Liver (tissue), 8 donors: ENCODE measurements at regions not wholly inside any gene's neighbourhood (a gene's known extent, or its start where the extent isn't known, plus 50 kb on each side); places are given as distances from the start of the nearest gene placed in this dataset.

Experiments
- DNase-seq: peaks from one replicate; pipeline ENCODE4 v3.0.0-alpha.2; 2017; ENCODE audit warnings: low spot score
- H3K27ac ChIP-seq, 2 donors: one replicate each; pipeline ENCODE4 v1.7.0; 2013; ENCODE audit warnings: inconsistent platforms in 2 of 2, low read length in 2 of 2, control low read depth in 1 of 2, low read depth in 1 of 2, mild to moderate bottlenecking in 1 of 2
- H3K27me3 ChIP-seq, 4 donors: one replicate each; pipeline versions ENCODE4 v1.6.1 to v1.7.0; 2013; ENCODE audit warnings: low read length in 3 of 4, inconsistent platforms in 1 of 4, mild to moderate bottlenecking in 1 of 4, moderate library complexity in 1 of 4; ENCODE audit not compliant: control insufficient read depth in 4 of 4, insufficient read depth in 4 of 4
- H3K36me3 ChIP-seq, 4 donors: one replicate each; pipeline versions ENCODE4 v1.6.1 to v1.7.0; 2013; ENCODE audit warnings: low read length in 3 of 4, mild to moderate bottlenecking in 3 of 4, low read depth in 1 of 4, moderate library complexity in 1 of 4; ENCODE audit not compliant: control insufficient read depth in 4 of 4, insufficient read depth in 3 of 4
- H3K4me1 ChIP-seq, 4 donors: one replicate each; pipeline versions ENCODE4 v1.6.1 to v1.7.0; 2013; ENCODE audit warnings: low read length in 3 of 4, mild to moderate bottlenecking in 3 of 4, moderate library complexity in 1 of 4; ENCODE audit not compliant: control insufficient read depth in 4 of 4, insufficient read depth in 4 of 4
- H3K4me3 ChIP-seq, 3 donors: one replicate each; pipeline versions ENCODE4 v1.6.1 to v1.7.0; 2013; ENCODE audit warnings: low read length in 3 of 3, control low read depth in 1 of 3, low read depth in 1 of 3, mild to moderate bottlenecking in 1 of 3
- H3K9ac ChIP-seq, 2 donors: one replicate each; pipeline ENCODE4 v1.7.0; 2013; ENCODE audit warnings: low read length in 2 of 2, mild to moderate bottlenecking in 2 of 2, moderate library complexity in 2 of 2, control low read depth in 1 of 2, low read depth in 1 of 2
- H3K9me3 ChIP-seq, 4 donors: one replicate each; pipeline versions ENCODE4 v1.6.1 to v1.7.0; 2013; ENCODE audit warnings: low read length in 3 of 4; ENCODE audit not compliant: control insufficient read depth in 4 of 4
- ATF3 ChIP-seq: IDR thresholded peaks from 2 replicates; pipeline ENCODE4 v1.6.1; 2016; ENCODE audit warnings: antibody characterized with exemption
- EGR1 ChIP-seq, 2 donors: IDR thresholded peaks; 2 replicates each; pipeline ENCODE4 v1.6.1; 2016 to 2018; ENCODE audit warnings: antibody characterized with exemption in 2 of 2, low read depth in 2 of 2
- FOXA1 ChIP-seq: IDR thresholded peaks from 2 replicates; pipeline ENCODE4 v1.6.1; 2016; ENCODE audit warnings: antibody characterized with exemption
- FOXA2 ChIP-seq: IDR thresholded peaks from 2 replicates; pipeline ENCODE4 v1.6.1; 2016; ENCODE audit warnings: antibody characterized with exemption
- GABPA ChIP-seq, 2 donors: IDR thresholded peaks in 1 of 2; conservative IDR thresholded peaks in 1 of 2; 2 replicates each; pipeline ENCODE4 v1.6.1; 2016; ENCODE audit warnings: antibody characterized with exemption in 2 of 2, mild to moderate bottlenecking in 1 of 2, moderate library complexity in 1 of 2
- HNF4A ChIP-seq, 2 donors: conservative IDR thresholded peaks; 2 replicates each; pipeline ENCODE4 v1.6.1; 2016; ENCODE audit warnings: antibody characterized with exemption in 2 of 2, mild to moderate bottlenecking in 2 of 2
- HNF4G ChIP-seq: IDR thresholded peaks from 2 replicates; pipeline ENCODE4 v1.6.1; 2016; ENCODE audit warnings: antibody characterized with exemption
- JUND ChIP-seq, 2 donors: IDR thresholded peaks; 2 replicates each; pipeline ENCODE4 v1.6.1; 2016; ENCODE audit warnings: antibody characterized with exemption in 2 of 2
- MAX ChIP-seq: IDR thresholded peaks from 2 replicates; pipeline ENCODE4 v1.6.1; 2016; ENCODE audit warnings: antibody characterized with exemption
- RAD21 ChIP-seq, 2 donors: IDR thresholded peaks; 2 replicates each; pipeline ENCODE4 v1.6.1; 2016; ENCODE audit warnings: antibody characterized with exemption in 2 of 2, mild to moderate bottlenecking in 2 of 2
- REST ChIP-seq: IDR thresholded peaks from 2 replicates; pipeline ENCODE4 v1.6.1; 2016; ENCODE audit warnings: antibody characterized with exemption, mild to moderate bottlenecking
- RXRA ChIP-seq, 2 donors: IDR thresholded peaks; 2 replicates each; pipeline ENCODE4 v1.6.1; 2017 to 2018; ENCODE audit warnings: antibody characterized with exemption in 2 of 2, mild to moderate bottlenecking in 1 of 2
- TAF1 ChIP-seq: conservative IDR thresholded peaks from 2 replicates; pipeline ENCODE4 v1.6.1; 2016; ENCODE audit warnings: antibody characterized with exemption, mild to moderate bottlenecking
- YY1 ChIP-seq: IDR thresholded peaks from 2 replicates; pipeline ENCODE4 v1.6.1; 2016; ENCODE audit warnings: antibody characterized with exemption, mild to moderate bottlenecking
- WGBS: extraction: QIAGEN DNeasy Blood & Tissue Kit; methylation state at CpG from one replicate; pipeline ENCODE4 v1.1.7; 2013; 5-methylcytosine and 5-hydroxymethylcytosine counted together
- TF ChIP-seq, protein P1 (sequence below): IDR thresholded peaks from 2 replicates; pipeline ENCODE4 v1.6.1; 2016; ENCODE audit warnings: antibody characterized with exemption
- TF ChIP-seq, protein P2 (sequence below): fragments of 150-350 bp; IDR thresholded peaks from 2 replicates; pipeline ENCODE4 v1.5.1; 2017; ENCODE audit warnings: improper control_type of control experiment, low read depth, low read length; ENCODE audit not compliant: missing input control
- donor health status: healthy.
- donor health status: healthy.
- donor health status: healthy.
- donor health status: healthy.
- donor health status: healthy.

DNA sequence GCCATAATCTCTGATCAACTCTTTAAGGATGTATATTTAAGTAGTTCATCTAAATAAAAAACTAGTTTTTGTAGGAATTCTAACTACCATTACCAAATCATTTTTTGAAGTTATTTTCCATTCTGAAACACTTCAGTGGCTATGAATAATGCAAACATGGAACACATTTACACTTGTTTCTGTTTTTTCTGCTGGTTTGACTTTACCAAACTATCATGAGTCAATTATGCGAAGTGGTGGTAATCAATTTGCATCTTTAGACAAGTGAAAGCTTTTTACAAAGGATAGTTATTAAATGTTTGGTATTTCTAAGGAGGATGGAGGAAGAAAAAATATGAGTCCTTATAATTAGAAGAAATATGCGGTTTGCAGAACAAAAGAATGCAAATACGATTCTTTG, 202.0 kb upstream of the MMADHC start (continued):
- TF ChIP-seq MAX = no peak

DNA sequence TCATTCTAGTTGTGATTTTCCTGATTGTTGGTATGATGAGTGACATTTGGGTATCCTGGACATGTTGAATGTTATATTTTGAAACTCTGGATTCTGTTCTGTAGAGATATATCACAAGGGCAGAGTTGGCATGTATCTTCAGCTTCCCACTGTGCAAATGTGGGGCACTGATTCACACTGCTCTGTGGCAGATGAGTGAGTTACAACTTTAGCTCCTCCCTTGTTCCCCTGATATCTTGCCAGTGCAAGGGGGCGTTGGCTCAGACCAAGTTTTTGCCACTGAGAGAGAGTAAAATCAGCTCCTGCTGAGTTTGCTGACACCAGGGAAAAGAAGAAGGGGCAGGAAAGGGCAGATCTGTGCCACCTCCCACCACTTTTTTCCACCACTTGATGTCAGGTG, 199.6 kb upstream of the MMADHC start:
- no peaks in the 10 kb centered on the region for H3K9me3 ChIP-seq
- no peak for TF ChIP-seq FOXA2
- TF ChIP-seq RXRA (IDR thresholded peaks at IDR 0.05) = no peak
- no peak for TF ChIP-seq EGR1 (IDR thresholded peaks at IDR 0.05; ENCODE audit: low read depth in 2 of 2)
- no peak for TF ChIP-seq YY1
- TF ChIP-seq HNF4G = no peak
- TF ChIP-seq GABPA (IDR thresholded peaks at IDR 0.05 in 1 of 2, conservative IDR thresholded peaks at IDR 0.05 in 1 of 2) = no peak
- no peak for TF ChIP-seq HNF4A (conservative IDR thresholded peaks at IDR 0.05)
- TF ChIP-seq, protein P1, sequence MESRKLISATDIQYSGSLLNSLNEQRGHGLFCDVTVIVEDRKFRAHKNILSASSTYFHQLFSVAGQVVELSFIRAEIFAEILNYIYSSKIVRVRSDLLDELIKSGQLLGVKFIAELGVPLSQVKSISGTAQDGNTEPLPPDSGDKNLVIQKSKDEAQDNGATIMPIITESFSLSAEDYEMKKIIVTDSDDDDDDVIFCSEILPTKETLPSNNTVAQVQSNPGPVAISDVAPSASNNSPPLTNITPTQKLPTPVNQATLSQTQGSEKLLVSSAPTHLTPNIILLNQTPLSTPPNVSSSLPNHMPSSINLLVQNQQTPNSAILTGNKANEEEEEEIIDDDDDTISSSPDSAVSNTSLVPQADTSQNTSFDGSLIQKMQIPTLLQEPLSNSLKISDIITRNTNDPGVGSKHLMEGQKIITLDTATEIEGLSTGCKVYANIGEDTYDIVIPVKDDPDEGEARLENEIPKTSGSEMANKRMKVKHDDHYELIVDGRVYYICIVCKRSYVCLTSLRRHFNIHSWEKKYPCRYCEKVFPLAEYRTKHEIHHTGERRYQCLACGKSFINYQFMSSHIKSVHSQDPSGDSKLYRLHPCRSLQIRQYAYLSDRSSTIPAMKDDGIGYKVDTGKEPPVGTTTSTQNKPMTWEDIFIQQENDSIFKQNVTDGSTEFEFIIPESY = no peak
- no peak for TF ChIP-seq RAD21 (IDR thresholded peaks at IDR 0.05)
- TF ChIP-seq REST = no peak
- TF ChIP-seq FOXA1 = no peak
- TF ChIP-seq MAX = no peak
- TF ChIP-seq ATF3 = no peak
- TF ChIP-seq TAF1 = no peak
- TF ChIP-seq, protein P2, sequence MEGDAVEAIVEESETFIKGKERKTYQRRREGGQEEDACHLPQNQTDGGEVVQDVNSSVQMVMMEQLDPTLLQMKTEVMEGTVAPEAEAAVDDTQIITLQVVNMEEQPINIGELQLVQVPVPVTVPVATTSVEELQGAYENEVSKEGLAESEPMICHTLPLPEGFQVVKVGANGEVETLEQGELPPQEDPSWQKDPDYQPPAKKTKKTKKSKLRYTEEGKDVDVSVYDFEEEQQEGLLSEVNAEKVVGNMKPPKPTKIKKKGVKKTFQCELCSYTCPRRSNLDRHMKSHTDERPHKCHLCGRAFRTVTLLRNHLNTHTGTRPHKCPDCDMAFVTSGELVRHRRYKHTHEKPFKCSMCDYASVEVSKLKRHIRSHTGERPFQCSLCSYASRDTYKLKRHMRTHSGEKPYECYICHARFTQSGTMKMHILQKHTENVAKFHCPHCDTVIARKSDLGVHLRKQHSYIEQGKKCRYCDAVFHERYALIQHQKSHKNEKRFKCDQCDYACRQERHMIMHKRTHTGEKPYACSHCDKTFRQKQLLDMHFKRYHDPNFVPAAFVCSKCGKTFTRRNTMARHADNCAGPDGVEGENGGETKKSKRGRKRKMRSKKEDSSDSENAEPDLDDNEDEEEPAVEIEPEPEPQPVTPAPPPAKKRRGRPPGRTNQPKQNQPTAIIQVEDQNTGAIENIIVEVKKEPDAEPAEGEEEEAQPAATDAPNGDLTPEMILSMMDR = no peak
- TF ChIP-seq JUND (IDR thresholded peaks at IDR 0.05) = no peak
- H3K4me1 ChIP-seq = no peaks in the 10 kb centered on the region
- H3K27ac ChIP-seq = no peak overlapping the region
- H3K36me3 ChIP-seq = no peaks in the 10 kb centered on the region
- no peak for DNase-seq
- 81% methylated on average over 1 of the region's 1 CpG for WGBS
- no peak overlapping the region for H3K9ac ChIP-seq
- H3K27me3 ChIP-seq = no peaks in the 10 kb centered on the region
- no peak overlapping the region for H3K4me3 ChIP-seq
